ENCODE measurements at regions not wholly inside any gene's neighbourhood (a gene's known extent, or its start where the extent isn't known, plus 50 kb on each side); places are given as distances from the start of the nearest gene placed in this dataset.

GRCh38 chr6:6725468-6726209, 137.1 kb downstream of the LY86 start:
- no peak for TF ChIP-seq CTCF (IDR thresholded peaks at IDR 0.05)
- no peak for TF ChIP-seq EP300 (IDR thresholded peaks at IDR 0.05)
- no peak for TF ChIP-seq POLR2A (IDR thresholded peaks at IDR 0.05)

All from stomach (tissue), 4 donors.